DND-41 (cell line): ENCODE measurements at regions not wholly inside any gene's neighbourhood (a gene's known extent, or its start where the extent isn't known, plus 50 kb on each side); places are given as distances from the start of the nearest gene placed in this dataset.
"Not testable (repeated sequence)": the region's sequence is repeated elsewhere in the genome, so short reads cannot be mapped to it uniquely, and the experiment has no call there.

ENCODE experiments used
- ATAC-seq: fragments of 200-7000 bp; cut with Tn5 transposase; 3 replicates; pipeline ENCODE4 v1.9.1; 2021; ENCODE audit warnings: low read depth; ENCODE audit not compliant: insufficient read depth
- DNase-seq: peaks from one replicate; pipeline ENCODE4 v3.0.0-alpha.2; 2020
- H2AFZ ChIP-seq: 2 replicates; pipeline ENCODE4 v1.6.0; 2012; ENCODE audit warnings: low read depth, low read length
- H3K27ac ChIP-seq: 2 replicates; pipeline ENCODE4 v1.5.1; 2012; ENCODE audit warnings: low read length, inconsistent platforms
- H3K27me3 ChIP-seq: fragments of 200-600 bp; sonication (generic); 2 replicates; pipeline ENCODE4 v1.6.0; 2012; ENCODE audit warnings: low read length, mild to moderate bottlenecking, inconsistent platforms; ENCODE audit not compliant: insufficient read depth, poor library complexity
- H3K36me3 ChIP-seq: 2 replicates; pipeline ENCODE4 v1.5.1; 2012; ENCODE audit warnings: low read length, inconsistent platforms; ENCODE audit not compliant: insufficient read depth
- H3K4me1 ChIP-seq: 2 replicates; pipeline ENCODE4 v1.5.1; 2012; ENCODE audit warnings: mild to moderate bottlenecking, low read length; ENCODE audit not compliant: insufficient read depth
- H3K4me2 ChIP-seq: 2 replicates; pipeline ENCODE4 v1.6.0; 2012; ENCODE audit warnings: mild to moderate bottlenecking, moderate library complexity, low read length, inconsistent platforms; ENCODE audit not compliant: insufficient read depth
- H3K4me3 ChIP-seq, 2 experiments: fragments of 200-600 bp in 1 of 2; shearing (Covaris generic) in 1 of 2; 2 replicates each; pipeline ENCODE4 v1.5.1; 2012 to 2016; ENCODE audit warnings: inconsistent platforms in 2 of 2, low read length in 2 of 2, mild to moderate bottlenecking in 2 of 2, low read depth in 1 of 2, moderate library complexity in 1 of 2
- H3K79me2 ChIP-seq: 2 replicates; pipeline ENCODE4 v1.6.0; 2012; ENCODE audit warnings: low read length, inconsistent platforms; ENCODE audit not compliant: insufficient read depth
- H3K9ac ChIP-seq: 2 replicates; pipeline ENCODE4 v1.6.0; 2012; ENCODE audit warnings: low read depth, mild to moderate bottlenecking, inconsistent platforms, low read length, moderate library complexity
- H3K9me3 ChIP-seq: 2 replicates; pipeline ENCODE4 v1.5.1; 2012; ENCODE audit warnings: low read length, moderate library complexity, mild to moderate bottlenecking, inconsistent platforms; ENCODE audit not compliant: insufficient read depth, severe bottlenecking
- H4K20me1 ChIP-seq: 2 replicates; pipeline ENCODE4 v1.6.0; 2012; ENCODE audit warnings: low read length; ENCODE audit not compliant: insufficient read depth
- CTCF ChIP-seq: IDR thresholded peaks from 2 replicates; pipeline ENCODE4 v1.5.1; 2012; ENCODE audit warnings: borderline replicate concordance, low read length, moderate library complexity, mild to moderate bottlenecking; ENCODE audit not compliant: poor library complexity, severe bottlenecking; ENCODE audit errors: extremely low read depth
- EZH2 ChIP-seq: IDR thresholded peaks from 3 replicates; pipeline ENCODE4 v1.6.1; 2012; ENCODE audit warnings: borderline replicate concordance, low read depth, mild to moderate bottlenecking, moderate library complexity, low read length, inconsistent platforms; ENCODE audit not compliant: severe bottlenecking

DNA sequence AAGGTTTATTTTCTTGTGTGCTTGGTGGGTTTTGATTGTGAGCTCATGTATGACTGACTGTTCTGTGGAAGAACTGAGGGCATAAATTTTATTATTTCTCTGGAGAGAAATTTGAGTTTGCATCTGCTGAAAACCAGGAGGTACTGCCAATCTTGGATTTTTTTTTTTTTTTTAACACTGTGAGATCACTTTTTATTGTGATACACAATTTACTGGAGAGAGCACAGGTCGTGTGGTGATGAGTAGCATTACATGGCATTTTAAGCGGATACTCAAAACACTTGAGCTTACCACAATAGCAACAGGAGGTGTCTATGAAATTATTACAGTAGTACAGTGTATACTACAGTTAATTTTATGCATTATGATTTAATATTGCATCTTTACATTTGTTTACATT lies 237.4 kb downstream of the MFSD1 start:
- Histone ChIP-seq H3K27ac (no peak overlapping the region), H3K4me1 (no peaks in the 10 kb centered on the region), H4K20me1 (no peaks in the 10 kb centered on the region), H3K27me3 (no peaks in the 10 kb centered on the region), H3K4me2 (no peak overlapping the region), H3K9me3 (no peaks in the 10 kb centered on the region), H3K36me3 (no peaks in the 10 kb centered on the region), H2AFZ (no peak overlapping the region), H3K4me3 (no peak overlapping the region), H3K79me2 (no peaks in the 10 kb centered on the region), H3K9ac (no peak overlapping the region)
- TF ChIP-seq CTCF (no peak), EZH2 (no peak)
- DNase-seq (no peak), ATAC-seq (no peak)

DNA sequence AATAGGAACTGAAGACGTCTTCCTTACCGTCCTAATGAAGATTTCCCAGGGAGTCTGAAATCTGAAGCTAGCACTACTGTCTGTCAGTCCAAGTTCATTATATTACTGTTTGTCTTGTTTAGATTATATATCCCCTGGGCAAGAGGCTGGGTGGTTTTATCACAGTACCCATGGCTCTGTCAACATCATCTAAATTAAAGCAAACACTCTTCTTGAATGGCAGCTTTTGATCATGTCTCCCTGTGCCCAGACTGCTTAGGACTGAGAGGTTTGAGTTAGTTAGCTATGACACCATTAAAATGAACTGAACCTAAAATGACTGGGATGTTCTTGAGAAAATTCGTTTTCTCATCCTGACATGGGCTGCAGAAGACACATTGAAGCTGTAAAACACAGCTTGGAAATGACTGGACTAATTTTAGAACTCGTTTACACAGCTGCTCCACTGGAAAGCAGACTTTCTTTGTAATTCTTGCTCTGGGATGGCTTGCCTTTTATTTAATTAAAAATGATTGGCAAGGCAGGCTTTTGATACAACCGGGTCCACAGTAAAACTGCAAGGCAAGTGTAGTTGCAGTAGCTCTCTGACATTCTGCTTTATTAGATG lies 243.5 kb downstream of the MFSD1 start:
- H3K27ac ChIP-seq = no peak overlapping the region
- H3K4me3 ChIP-seq = no peak overlapping the region
- H2AFZ ChIP-seq = no peak overlapping the region
- no peaks in the 10 kb centered on the region for H3K36me3 ChIP-seq
- ATAC-seq (no peak), DNase-seq (no peak)
- H3K9ac ChIP-seq = no peak overlapping the region
- no peaks in the 10 kb centered on the region for H3K4me1 ChIP-seq
- H3K27me3 ChIP-seq = no peaks in the 10 kb centered on the region
- no peak overlapping the region for H3K4me2 ChIP-seq
- TF ChIP-seq EZH2 (no peak), CTCF (no peak)
- H3K79me2 ChIP-seq = no peaks in the 10 kb centered on the region
- no peaks in the 10 kb centered on the region for H3K9me3 ChIP-seq
- no peaks in the 10 kb centered on the region for H4K20me1 ChIP-seq

DNA sequence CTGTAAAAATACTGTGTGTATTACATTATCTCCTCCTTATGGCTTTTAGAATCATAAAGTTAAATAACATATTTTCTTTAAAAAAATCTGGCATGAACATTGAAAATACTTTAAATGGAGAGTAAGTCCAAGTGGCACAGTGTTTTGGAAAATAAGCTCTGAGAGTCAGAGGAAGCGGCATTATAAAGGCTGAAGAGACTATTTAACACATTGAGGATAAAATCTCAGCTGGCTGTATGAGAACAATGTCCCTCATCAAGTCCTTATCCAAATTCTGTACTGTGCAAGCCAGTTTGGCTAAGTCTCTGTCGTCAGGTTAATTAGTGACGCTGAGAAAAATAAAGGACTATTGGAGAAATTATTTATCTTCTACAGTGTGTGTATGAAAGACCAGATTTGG lies 245.5 kb downstream of the MFSD1 start:
- H3K79me2 ChIP-seq = no peaks in the 10 kb centered on the region
- DNase-seq = no peak
- no peak overlapping the region for H3K4me2 ChIP-seq
- no peaks in the 10 kb centered on the region for H3K9me3 ChIP-seq
- H3K27me3 ChIP-seq = no peaks in the 10 kb centered on the region
- H3K4me3 ChIP-seq = no peak overlapping the region
- ATAC-seq = no peak
- TF ChIP-seq CTCF (no peak), EZH2 (no peak)
- no peaks in the 10 kb centered on the region for H3K4me1 ChIP-seq
- H3K36me3 ChIP-seq = no peaks in the 10 kb centered on the region
- no peak overlapping the region for H3K9ac ChIP-seq
- H3K27ac ChIP-seq = no peak overlapping the region
- H4K20me1 ChIP-seq = no peaks in the 10 kb centered on the region
- H2AFZ ChIP-seq = no peak overlapping the region

DNA sequence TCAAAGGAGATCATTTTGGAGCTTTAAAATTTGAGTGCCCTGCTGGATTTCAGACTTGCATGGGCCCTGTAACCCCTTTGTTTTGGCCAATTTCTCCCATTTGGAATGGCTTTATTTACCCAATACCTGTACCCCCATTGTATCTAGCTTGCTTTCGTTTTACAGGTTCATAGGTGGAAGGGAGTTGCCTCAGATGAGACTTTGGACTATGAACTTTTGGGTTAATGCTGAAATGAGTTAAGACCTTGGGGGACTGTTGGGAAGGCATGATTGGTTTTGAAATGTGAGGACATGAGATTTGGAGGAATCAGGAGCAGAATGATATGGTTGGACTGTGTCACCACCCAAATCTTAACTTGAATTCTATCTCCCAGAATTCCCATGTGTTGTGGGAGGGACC lies 250.6 kb downstream of the MFSD1 start:
- not testable (repeated sequence) for H3K9ac ChIP-seq, H4K20me1 ChIP-seq, H3K27me3 ChIP-seq, H3K79me2 ChIP-seq, H3K27ac ChIP-seq, H3K36me3 ChIP-seq, DNase-seq, ATAC-seq, H2AFZ ChIP-seq, H3K4me2 ChIP-seq, H3K9me3 ChIP-seq, H3K4me3 ChIP-seq, H3K4me1 ChIP-seq
